GM21390 (cell line): ENCODE measurements at regions not wholly inside any gene's neighbourhood (a gene's known extent, or its start where the extent isn't known, plus 50 kb on each side); places are given as distances from the start of the nearest gene placed in this dataset.

Source experiments
- ATAC-seq: cut with Tn5 transposase; IDR thresholded peaks from one replicate; pipeline ENCODE4 v1.9.1; 2021; ENCODE audit not compliant: unreplicated experiment

- no peak for ATAC-seq
Measured at GRCh38 chr5:30765227-30765626, 428.3 kb upstream of the CDH6 start.

- no peak for ATAC-seq
Measured at GRCh38 chr5:30764704-30765103, 428.8 kb upstream of the CDH6 start.

- no peak for ATAC-seq
Measured at GRCh38 chr5:30759731-30760130, 433.8 kb upstream of the CDH6 start.

GRCh38 chr5:30752015-30752414, 441.5 kb upstream of the CDH6 start:
- ATAC-seq: no peak

DNA sequence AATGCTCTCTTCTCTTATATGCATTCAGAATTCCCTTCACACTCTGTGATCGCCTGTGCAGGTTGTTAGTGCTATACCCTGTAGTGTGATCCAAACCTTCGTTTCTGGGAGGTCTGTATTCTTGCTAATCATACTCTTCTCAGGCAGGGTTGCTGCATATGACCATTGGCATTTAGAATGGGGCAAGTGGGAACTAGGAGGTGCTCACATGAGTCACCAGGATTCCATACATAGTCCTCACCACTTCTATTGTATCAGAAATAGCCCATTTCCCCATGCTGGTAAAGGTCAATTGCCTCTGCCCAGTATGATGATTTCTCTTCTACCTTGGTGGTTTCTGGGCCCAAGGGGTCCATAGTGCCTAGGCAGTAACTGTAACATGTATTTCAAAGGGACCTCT, 443.5 kb upstream of the CDH6 start:
- ATAC-seq: no peak

GRCh38 chr5:30747412-30747811, 446.1 kb upstream of the CDH6 start:
- no peak for ATAC-seq

DNA sequence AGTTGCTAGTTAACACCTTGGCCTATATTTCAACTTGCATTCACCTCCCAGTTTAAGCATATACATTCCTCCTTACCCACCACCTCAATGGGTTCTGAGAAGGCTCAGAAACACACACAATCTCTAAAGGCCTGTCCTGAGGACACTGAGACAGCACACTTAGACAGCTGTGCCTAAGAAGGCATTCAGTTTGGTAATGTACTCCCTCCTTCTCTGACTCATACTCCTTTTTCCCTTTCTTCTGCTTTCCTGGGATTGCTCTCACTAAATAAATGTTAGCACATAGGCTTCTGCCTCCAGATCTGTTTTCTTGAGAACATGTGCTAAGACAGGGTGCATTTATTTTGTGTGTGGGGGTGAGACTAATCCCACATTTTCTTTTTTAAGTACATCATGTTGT, 456.8 kb upstream of the CDH6 start:
- ATAC-seq: no peak

GRCh38 chr5:30734118-30734517, 459.4 kb upstream of the CDH6 start:
- no peak for ATAC-seq

- ATAC-seq: no peak
Measured at GRCh38 chr5:30725073-30725472, 468.4 kb upstream of the CDH6 start.

GRCh38 chr5:30698217-30698616, 495.3 kb upstream of the CDH6 start:
- no peak for ATAC-seq

DNA sequence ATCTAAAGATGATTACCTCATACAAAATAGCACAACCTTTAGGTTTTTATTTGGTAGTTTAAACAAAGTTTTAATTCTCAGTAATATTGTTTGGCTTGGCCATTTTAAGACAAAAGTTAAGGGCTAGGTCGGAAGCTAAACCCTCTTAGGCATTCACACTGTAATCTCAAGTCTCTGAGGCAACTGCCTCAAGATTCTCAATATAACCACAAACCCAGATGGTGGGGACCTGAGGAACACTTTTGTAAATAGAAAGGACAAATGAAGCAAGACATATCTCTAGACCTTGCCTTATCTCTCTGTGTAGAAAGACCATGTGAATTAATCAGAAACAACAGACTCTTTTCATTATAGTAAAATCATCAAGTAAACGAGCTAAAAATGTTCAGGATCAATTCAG, 500.2 kb upstream of the CDH6 start:
- ATAC-seq: no peak

DNA sequence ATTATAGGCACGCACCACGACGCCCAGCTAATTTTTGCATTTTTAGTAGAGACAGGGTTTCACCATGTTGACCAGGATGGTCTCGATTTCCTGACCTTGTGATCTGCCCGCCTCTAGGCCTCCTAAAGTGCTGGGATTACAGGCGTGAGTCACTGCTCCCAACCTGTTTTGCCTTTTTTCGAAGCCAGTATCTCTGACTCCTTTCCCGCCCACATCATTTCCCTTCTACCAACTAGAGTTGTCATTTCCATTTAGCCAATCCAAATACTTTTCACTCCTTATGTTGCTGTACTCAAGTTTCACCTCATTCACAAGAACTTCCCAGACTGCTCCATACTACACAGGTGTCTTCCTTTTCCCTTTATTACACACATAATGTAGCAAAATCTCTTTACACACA, 502.6 kb upstream of the CDH6 start:
- no peak for ATAC-seq

DNA sequence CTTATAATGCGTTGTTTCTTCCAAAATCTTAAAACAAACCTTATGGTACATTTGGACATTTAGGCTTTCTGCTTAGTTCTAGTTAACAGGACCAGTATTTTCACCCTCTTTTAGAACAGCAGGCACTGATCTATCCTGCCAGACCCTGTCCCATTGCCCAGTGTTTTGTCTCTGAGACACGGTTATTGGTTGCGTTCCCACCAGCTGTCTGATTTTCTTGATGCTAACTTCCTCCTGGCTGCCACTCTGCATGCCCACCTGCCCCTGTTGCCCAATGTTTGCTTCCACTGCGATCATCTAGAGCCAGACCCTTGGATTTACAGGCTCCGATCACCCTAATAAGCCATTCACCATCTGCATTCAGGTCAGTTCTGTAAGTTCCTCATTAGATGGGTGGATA, 506.0 kb upstream of the CDH6 start:
- ATAC-seq: no peak

DNA sequence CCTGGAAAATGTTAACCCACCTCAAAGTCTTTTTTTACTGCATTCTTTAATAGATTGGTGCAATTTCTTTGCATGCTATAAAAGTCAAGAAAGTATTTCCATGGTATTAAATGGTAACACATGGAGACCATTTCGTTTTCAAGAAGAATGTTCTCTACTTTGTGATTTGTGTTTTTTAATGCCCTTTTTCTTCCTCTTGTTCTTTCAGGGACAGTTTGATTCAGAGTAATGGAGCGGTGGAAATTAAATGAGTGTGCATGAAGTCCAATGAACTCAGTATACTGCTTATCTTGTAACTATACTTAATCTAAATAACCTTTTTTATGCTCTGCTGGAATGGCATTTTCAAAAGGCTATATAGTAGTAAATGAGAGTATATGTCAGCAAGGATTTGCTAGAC, 507.0 kb upstream of the CDH6 start:
- no peak for ATAC-seq

DNA sequence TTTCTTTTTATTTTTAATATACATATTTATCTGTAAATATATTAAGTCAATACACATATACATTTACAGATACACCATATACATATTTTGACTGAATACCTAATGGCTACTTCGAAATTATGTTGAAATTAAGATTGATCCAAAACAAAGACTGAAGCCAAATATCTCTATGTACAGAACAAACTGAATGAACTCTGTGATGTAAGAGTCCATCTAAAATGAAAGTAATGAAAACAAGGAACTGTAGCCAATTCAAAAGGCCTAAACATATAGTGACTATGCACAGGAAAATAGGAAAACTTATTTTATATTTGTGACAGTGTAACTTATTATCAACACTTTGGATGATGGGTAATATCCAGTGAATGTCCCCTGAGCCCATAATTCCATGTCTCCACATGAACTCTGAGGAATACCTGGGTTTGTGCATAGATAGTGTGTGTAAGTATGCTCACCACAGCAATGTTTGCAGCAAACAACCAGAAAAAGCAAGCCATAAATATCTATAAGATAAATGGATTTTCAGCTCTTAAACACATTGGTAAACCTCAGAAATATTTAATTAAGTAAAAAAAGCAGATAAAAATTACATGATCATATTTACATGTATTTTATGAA, 517.2 kb upstream of the CDH6 start:
- ATAC-seq: no peak

GRCh38 chr5:30667293-30667692, 526.2 kb upstream of the CDH6 start:
- no peak for ATAC-seq

- ATAC-seq: no peak
Measured at GRCh38 chr5:30663536-30663935, 530.0 kb upstream of the CDH6 start.

GRCh38 chr5:30662373-30662772, 531.1 kb upstream of the CDH6 start:
- no peak for ATAC-seq

DNA sequence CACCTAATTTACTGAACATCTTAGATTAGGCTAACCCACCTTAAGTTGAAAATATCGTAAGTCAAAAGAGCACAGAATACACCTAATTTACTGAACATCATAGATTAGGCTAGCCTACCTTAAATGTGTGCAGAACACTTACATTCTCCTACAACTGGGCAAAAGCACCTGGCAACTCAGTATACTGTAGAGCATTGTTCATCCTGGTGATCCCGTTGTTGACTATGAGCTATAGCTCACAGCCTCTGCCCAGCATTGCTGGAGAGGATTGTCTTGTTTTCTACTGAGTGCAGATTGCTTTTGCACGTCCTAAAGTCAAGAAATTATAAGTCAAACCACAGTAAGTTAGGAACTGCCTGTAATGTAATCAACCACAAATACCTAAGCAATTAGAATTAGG, 531.8 kb upstream of the CDH6 start:
- ATAC-seq: no peak

GRCh38 chr5:30659417-30659816, 534.1 kb upstream of the CDH6 start:
- ATAC-seq: no peak

- ATAC-seq: no peak
Measured at GRCh38 chr5:30650311-30650710, 543.2 kb upstream of the CDH6 start.

GRCh38 chr5:30638899-30639298, 554.6 kb upstream of the CDH6 start:
- no peak for ATAC-seq

GRCh38 chr5:30627945-30628344, 565.5 kb upstream of the CDH6 start:
- no peak for ATAC-seq

DNA sequence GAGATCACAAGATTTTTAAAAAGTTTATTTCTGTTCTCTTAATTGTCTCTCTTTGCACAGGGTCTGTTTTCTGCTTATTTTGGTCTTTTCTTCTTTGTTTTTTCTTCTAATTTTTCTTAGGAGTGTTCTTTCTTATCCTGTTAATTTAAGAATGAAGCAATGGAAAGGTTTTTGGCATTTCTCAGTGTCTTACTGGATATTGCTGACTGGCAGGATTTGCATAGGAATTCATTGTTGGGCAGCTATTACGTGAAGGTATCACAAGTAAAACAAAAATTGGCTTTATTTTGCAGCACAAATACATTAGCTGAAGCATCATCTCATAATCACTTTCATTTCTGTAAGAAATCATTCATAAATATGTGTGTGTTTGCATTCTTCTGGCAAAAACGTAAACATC, 566.9 kb upstream of the CDH6 start:
- ATAC-seq: no peak
